IPS-15b (cell line): ENCODE measurements at regions not wholly inside any gene's neighbourhood (a gene's known extent, or its start where the extent isn't known, plus 50 kb on each side); places are given as distances from the start of the nearest gene placed in this dataset.
"Not testable (repeated sequence)": the region's sequence is repeated elsewhere in the genome, so short reads cannot be mapped to it uniquely, and the experiment has no call there.

Experiments
- H3K27me3 ChIP-seq: one replicate; pipeline ENCODE4 v1.6.1; 2013; ENCODE audit warnings: low read length; ENCODE audit not compliant: control insufficient read depth, insufficient read depth
- H3K36me3 ChIP-seq: one replicate; pipeline ENCODE4 v1.6.1; 2013; ENCODE audit warnings: low read length; ENCODE audit not compliant: control insufficient read depth, insufficient read depth
- H3K4me1 ChIP-seq: one replicate; pipeline ENCODE4 v1.6.1; 2013; ENCODE audit warnings: mild to moderate bottlenecking, low read length; ENCODE audit not compliant: control insufficient read depth, insufficient read depth
- H3K4me3 ChIP-seq: one replicate; pipeline ENCODE4 v1.5.1; 2013; ENCODE audit warnings: low read depth, low read length
- H3K9ac ChIP-seq: one replicate; pipeline ENCODE4 v1.6.1; 2013; ENCODE audit warnings: low read depth, mild to moderate bottlenecking, low read length
- H3K9me3 ChIP-seq: one replicate; pipeline ENCODE4 v1.6.1; 2013; ENCODE audit warnings: mild to moderate bottlenecking, low read length; ENCODE audit not compliant: control insufficient read depth, insufficient read depth

DNA sequence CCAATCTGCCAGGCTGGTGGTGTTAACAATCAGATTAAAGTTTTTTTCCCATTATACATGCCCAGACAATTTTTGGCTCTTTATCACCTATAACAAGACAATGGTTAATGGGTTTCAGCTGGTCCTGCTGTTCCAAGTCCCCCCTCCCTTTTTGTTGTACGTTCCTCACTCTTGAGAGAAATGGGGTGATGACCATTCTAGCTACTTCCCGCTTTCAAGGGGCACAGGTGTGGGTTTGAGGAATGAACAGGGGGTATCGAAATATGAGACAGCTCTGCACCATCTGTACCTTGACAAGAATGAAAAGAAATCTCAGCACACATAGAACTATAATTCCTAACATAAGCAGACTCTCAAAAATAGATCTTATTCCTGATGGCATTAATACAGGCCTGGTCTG is 326.8 kb downstream of the PTPRU start:
- Histone ChIP-seq H3K4me1 (no peaks in the 10 kb centered on the region), H3K27me3 (no peaks in the 10 kb centered on the region), H3K9me3 (peaks cover 6% of the 10 kb centered on the region), H3K9ac (no peak overlapping the region), H3K4me3 (no peak overlapping the region), H3K36me3 (no peaks in the 10 kb centered on the region)

DNA sequence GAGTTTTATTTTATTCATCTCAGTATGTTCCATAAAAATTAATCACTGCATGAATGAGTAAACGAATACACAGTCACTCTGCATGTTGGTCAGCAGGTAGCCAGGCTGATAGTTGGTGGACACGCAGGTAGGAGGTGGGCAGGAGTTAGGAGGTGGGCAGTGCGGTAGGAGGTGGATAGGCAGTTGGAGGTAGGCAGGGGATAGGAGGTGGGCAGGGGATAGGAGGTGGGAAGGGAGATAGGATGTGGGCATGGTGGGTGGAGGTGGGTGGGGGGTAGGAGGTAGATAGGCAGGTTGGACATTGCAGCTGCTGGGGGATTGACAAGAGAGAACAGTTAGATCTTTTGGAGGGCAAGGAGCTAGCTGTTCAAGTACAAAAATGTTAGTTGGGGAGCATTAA is 322.7 kb downstream of the PTPRU start:
- H3K36me3 ChIP-seq: no peaks in the 10 kb centered on the region
- no peak overlapping the region for H3K4me3 ChIP-seq
- no peak overlapping the region for H3K9ac ChIP-seq
- H3K4me1 ChIP-seq: no peaks in the 10 kb centered on the region
- peaks cover 6% of the 10 kb centered on the region for H3K9me3 ChIP-seq
- no peaks in the 10 kb centered on the region for H3K27me3 ChIP-seq

DNA sequence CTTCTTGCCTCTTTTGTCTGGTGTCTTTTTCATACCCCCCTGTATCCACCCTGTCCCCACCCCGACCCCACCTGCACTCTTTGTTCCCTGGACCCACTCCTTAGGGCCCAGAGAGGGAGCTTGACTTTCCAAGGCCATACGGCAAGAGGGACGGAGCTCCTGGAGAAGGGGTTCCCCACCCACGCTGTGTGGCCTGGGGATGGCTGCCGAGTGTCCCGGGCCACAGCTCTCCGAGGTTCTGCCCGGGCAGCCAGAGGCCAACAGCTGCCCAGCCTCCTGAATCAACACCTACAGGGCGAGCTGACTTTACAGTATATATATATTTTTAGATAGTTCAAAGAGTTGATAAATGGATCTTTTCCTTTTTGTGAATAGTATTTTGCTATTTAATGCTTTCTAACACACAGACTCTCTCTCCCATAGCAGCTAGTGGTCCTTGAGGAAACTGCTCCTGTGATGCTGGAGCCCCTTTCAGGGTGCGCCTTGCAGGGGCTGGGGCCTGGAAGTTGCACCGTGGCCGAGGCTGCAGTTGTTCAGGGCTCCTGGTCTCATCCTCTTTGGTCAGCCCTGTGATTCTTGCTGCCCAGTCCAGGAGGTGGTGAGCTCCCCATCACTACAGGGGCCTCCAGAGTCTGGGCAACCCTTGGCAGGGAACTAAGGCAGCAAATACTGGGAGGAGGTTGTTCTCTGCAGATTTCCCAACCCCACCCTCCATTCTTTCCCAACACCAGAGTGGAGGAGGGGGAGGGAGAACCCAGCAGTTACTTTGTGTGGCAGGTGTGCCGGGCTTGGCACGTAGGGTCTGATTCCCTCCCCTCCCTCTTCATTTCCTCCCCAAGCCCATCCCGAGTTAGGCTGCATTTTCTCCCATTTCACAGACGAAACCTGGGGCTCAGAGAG is 321.6 kb downstream of the PTPRU start:
- H3K9ac ChIP-seq: no peak overlapping the region

DNA sequence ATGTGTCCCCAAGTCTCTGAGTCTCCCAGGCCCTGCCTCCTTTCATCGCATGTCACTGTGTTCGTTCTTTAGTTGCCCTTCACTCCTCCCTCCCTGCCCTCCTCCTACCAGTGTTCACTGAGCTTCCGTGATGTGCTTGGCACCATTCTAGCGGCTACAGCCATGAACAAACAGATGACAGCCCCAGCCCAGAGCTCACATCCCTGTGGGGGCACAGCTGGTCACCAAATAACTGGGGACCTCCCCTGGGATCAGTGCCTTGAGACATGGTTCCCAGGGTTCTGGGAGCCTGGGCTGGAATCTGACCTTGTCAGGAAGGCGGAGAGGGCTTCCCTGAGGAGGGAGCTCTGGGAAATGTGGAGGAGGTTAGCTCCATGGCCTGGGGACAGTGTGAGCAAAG is 320.7 kb downstream of the PTPRU start:
- H3K36me3 ChIP-seq: no peaks in the 10 kb centered on the region
- no peaks in the 10 kb centered on the region for H3K27me3 ChIP-seq
- H3K9me3 ChIP-seq: no peaks in the 10 kb centered on the region
- H3K4me1 ChIP-seq: no peaks in the 10 kb centered on the region
- H3K4me3 ChIP-seq: no peak overlapping the region
- H3K9ac ChIP-seq: no peak overlapping the region

More for the DNA sequence above, 321.6 kb downstream of the PTPRU start:
- Histone ChIP-seq H3K36me3 (no peaks in the 10 kb centered on the region), H3K27me3 (no peaks in the 10 kb centered on the region), H3K4me3 (no peak overlapping the region), H3K9me3 (peaks cover 6% of the 10 kb centered on the region), H3K4me1 (no peaks in the 10 kb centered on the region)

DNA sequence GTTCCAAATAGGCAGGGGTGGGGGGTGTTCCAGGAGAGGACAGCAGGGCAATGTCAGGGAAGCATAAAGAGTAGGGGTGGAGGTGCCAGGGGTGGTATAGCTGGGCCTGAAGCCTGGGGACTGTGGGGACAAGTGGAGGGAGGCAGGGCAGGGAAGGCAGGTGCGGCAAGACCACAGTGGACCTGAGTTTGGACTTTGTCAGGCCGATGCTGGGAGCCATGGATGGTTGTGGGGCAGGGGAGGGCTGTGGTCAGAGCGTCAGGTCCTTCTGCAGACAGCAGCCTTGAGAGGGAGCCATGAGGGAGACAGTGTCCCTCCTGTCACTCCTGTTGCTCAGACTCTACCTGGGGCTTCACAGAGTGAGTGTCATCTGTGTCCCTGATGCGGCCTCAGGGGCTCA is 320.3 kb downstream of the PTPRU start:
- Histone ChIP-seq H3K9ac (no peak overlapping the region), H3K9me3 (no peaks in the 10 kb centered on the region), H3K4me1 (no peaks in the 10 kb centered on the region), H3K27me3 (no peaks in the 10 kb centered on the region), H3K36me3 (no peaks in the 10 kb centered on the region), H3K4me3 (no peak overlapping the region)

DNA sequence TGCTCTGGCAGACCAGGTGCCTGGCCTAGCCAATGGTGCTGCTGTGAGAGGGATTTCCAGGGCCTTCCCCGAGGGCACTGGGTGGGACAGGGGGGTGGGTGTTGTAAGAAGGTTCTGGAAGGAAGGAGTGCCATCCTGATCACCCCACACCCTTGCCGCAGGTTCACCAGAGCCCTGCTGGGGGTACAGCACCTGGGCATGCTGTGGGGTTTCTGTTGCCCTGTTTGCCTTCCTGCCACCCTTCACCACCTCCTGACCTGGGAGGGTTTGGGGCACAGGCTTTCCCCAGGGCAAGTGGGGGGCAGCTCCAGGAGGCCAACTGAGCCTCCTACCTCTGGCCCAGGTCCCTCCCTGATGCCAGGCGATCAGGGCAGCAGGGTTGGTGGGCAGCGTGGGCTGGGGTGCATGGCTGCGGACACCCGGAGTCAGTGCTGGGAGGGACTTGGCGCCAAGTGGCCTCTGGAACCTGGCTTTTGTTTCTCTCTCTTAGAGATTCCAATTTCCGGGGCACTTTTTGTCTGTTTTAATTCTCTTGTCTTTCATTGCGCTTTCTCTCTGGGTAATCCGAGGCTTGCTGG is 318.8 kb downstream of the PTPRU start:
- H3K27me3 ChIP-seq: no peaks in the 10 kb centered on the region
- no peaks in the 10 kb centered on the region for H3K9me3 ChIP-seq
- H3K4me3 ChIP-seq: no peak overlapping the region
- H3K4me1 ChIP-seq: peaks cover 4% of the 10 kb centered on the region
- no peaks in the 10 kb centered on the region for H3K36me3 ChIP-seq
- no peak overlapping the region for H3K9ac ChIP-seq

DNA sequence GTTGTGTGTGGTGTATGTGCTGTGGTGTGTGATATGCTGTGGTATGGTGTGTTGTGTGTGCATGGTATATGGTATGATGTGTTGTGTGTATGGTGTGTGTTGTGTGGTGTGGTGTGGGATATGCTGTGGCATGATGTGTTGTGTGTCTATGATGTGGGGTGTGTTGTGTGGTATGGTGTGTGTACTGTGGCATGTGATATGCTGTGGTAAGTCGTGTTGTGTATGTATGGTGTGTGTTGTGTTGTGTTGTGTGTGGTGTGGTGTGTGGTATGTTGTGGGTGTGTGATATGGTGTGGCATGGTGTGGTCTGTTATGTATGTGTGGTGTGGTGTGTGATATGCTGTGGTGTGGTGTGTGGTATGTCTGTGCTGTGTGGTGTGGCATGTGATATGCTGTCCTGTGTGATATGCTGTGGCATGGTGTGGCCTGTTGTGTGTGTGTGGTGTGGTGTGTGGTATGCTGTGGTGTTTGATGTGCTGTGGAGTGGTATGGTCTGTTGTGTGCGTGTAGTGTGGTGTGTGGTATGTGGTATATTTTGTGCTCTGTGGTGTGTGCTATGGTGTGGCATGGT is 318.0 kb downstream of the PTPRU start:
- no peak overlapping the region for H3K9ac ChIP-seq
- no peaks in the 10 kb centered on the region for H3K9me3 ChIP-seq
- no peaks in the 10 kb centered on the region for H3K27me3 ChIP-seq
- no peak overlapping the region for H3K4me3 ChIP-seq
- H3K4me1 ChIP-seq: peaks cover 4% of the 10 kb centered on the region
- no peaks in the 10 kb centered on the region for H3K36me3 ChIP-seq

DNA sequence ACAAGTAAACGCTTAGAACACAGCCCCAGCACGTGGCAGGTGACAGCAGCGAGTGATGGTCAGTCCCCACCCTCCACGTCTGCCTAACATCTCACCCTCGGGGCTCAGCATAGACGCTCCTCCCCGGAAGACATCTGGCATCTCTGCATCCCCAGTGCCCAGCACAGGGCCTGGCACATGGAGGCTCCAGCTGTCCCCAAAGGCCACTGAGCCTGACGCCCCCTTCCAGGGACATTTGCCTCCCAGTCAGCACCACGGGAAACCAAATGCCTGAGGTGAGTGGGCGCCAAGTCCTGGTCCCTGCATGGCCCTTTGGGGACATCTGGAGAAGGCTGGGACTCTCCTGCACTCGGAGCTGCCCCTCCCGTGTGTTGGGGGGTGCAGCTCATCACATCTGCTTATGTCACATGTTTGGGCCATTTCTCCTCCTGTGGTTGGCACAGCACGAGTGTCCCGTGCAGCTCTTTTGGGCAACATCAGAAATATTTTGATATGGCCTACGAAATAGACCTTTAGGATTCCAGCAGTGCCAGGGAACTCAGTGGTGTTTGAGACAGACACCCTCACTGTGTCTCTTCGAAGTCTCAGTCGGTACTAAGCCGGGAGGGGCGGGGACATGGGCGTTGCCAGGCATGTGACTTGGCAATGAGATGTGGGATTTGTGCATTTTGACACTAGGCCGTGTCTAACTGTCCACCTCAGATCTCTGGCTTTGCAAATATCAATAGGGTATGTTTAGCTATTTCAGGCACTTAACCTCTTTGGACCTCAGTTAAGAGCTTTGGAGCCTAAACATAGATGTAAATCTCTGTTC is 315.0 kb downstream of the PTPRU start:
- Histone ChIP-seq H3K9ac (no peak overlapping the region), H3K9me3 (no peaks in the 10 kb centered on the region), H3K27me3 (no peaks in the 10 kb centered on the region), H3K36me3 (no peaks in the 10 kb centered on the region), H3K4me1 (peaks cover 4% of the 10 kb centered on the region), H3K4me3 (no peak overlapping the region)

DNA sequence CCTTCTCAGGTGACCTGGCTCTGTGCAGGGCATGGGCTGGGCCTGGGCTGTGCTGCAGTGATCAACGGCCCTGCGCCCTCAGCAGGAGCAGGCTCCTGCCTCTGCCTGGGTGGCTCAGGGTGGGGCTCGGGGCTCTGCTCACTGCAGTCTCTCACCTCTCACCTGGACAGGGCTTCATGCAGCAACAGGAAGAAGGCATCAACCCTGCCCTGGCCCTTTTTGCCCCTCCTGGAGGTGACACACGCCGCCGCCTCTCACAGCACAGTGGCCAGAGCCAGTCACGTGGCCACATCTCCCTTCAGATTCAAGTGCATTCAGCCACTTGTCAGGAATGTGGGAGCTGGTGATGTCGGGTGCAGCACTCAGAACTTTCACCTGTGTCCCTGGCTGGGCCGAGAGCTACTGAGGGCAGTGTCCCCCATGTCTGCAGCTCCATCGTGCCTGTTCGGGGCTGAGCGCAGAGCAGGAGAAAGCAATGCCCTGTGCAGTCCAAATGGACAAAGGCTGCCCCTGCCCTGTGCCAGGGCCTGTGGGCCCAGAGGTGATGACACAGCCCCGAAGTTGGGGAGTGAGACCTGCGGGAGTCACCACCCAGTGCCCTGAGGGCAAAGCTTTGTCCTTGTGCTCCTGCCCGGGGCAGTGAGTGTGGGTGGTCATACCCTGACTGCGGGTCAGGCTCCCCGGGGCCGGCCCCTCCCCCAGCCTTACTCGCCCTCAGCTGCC is 314.0 kb downstream of the PTPRU start:
- H3K9me3 ChIP-seq: no peaks in the 10 kb centered on the region
- no peaks in the 10 kb centered on the region for H3K27me3 ChIP-seq
- H3K36me3 ChIP-seq: no peaks in the 10 kb centered on the region
- no peak overlapping the region for H3K9ac ChIP-seq
- H3K4me3 ChIP-seq: no peak overlapping the region
- H3K4me1 ChIP-seq: peaks cover 4% of the 10 kb centered on the region

DNA sequence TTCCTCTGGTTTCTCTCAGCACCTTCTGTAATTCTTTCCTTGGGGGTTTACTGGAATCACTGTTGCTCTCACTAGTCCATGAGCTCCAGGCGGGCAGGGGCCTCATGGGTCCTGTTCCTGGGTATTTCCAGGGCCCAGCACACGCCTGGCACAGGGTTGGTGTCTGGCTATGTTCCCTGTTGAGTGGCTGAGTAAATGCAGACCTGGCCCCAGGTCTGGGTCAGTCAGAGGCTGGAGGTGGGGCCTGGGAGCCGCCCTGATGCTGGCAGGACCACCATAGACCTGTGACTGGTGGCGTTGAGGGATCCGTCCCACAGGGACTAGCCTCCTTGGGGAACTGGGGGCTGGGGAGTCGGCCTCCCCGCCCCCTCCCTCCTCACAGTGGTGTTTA is 313.4 kb downstream of the PTPRU start:
- H3K9me3 ChIP-seq, H3K9ac ChIP-seq, H3K4me1 ChIP-seq, H3K27me3 ChIP-seq, H3K36me3 ChIP-seq, H3K4me3 ChIP-seq: not testable (repeated sequence)

DNA sequence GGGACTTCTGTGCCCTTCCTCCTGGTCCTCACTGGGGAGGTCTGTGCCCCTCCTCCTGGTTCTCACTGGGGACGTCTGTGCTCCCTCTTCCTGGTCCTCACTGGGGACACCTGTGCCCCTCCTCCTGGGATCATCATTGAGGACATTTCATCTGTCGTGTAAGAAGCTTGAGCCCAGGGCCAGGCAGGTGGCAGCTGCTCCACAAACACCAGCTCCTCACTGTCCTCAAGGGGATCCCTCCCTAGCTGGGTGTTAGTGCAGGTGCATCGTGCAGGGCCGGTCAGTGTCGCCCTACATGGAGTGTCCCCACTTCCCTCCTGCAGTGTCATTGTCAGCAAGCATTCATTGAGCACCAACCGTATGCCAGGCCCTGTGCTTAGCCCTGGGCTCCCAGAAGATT is 312.7 kb downstream of the PTPRU start:
- peaks cover 4% of the 10 kb centered on the region for H3K4me1 ChIP-seq
- no peaks in the 10 kb centered on the region for H3K36me3 ChIP-seq
- no peak overlapping the region for H3K9ac ChIP-seq
- no peaks in the 10 kb centered on the region for H3K27me3 ChIP-seq
- no peaks in the 10 kb centered on the region for H3K9me3 ChIP-seq
- H3K4me3 ChIP-seq: no peak overlapping the region
